Adipocyte (in vitro differentiated cells): ENCODE measurements at regions not wholly inside any gene's neighbourhood (a gene's known extent, or its start where the extent isn't known, plus 50 kb on each side); places are given as distances from the start of the nearest gene placed in this dataset.

Source experiments
- DNase-seq: peaks from one replicate; pipeline ENCODE4 v3.0.0-alpha.2; 2015; ENCODE audit warnings: low read depth
- H3K27me3 ChIP-seq: replicated peaks from 2 replicates; pipeline ENCODE4 v1.7.0; 2013; ENCODE audit warnings: mild to moderate bottlenecking, low read length, moderate library complexity; ENCODE audit not compliant: control insufficient read depth, insufficient read depth
- H3K36me3 ChIP-seq: 2 replicates; pipeline ENCODE4 v1.7.0; 2013; ENCODE audit warnings: low read length, mild to moderate bottlenecking, moderate library complexity; ENCODE audit not compliant: control insufficient read depth, insufficient read depth, severe bottlenecking
- H3K4me1 ChIP-seq: 2 replicates; pipeline ENCODE4 v1.7.0; 2013; ENCODE audit warnings: mild to moderate bottlenecking, low read length, moderate library complexity; ENCODE audit not compliant: control insufficient read depth, insufficient read depth
- H3K4me3 ChIP-seq: 2 replicates; pipeline ENCODE4 v1.7.0; 2013; ENCODE audit warnings: mild to moderate bottlenecking, low read length, moderate library complexity
- H3K9ac ChIP-seq: 2 replicates; pipeline ENCODE4 v1.7.0; 2013; ENCODE audit warnings: mild to moderate bottlenecking, low read length, moderate library complexity
- H3K9me3 ChIP-seq: 2 replicates; pipeline ENCODE4 v1.7.0; 2013; ENCODE audit warnings: mild to moderate bottlenecking, low read length, moderate library complexity; ENCODE audit not compliant: control insufficient read depth

DNA sequence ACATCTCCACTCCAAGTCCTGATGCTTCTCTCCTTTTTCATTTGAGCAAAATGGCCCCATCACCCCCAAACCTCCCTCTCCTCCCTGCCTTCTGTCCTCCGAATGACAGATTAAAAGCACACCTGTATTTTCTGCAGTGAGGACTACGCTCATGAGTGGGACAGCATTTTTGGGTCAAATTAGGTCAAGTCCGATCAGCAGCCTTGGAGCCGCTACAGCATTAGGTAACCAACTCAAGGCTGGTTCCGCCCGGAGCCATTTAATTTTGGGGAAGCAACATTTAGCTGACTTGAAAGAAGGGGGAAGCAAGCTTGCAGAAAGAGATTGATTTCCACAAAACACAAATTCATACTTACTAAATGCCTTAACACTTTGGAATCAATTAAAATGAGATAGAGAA, 324.1 kb upstream of the CDH5 start:
- no peaks in the 10 kb centered on the region for H3K27me3 ChIP-seq
- no peaks in the 10 kb centered on the region for H3K36me3 ChIP-seq

DNA sequence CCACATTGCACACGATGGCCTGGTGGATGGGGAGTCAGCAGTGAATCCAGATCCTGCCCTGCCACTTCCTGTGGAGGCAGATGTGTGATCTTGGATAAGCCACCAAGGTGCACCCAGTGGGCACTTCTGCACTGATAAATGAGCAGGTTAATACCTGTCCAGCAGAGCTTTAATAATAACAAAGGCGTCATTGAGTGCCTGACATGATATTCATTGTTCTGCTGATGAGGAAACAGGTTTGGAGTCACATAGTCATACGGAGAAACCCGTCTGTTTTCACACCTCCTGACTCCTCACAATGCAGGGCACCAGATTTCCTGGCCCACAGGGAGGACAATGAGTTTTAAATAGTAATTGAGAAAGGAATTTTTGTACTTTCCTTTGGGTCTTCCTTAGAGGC, 324.6 kb upstream of the CDH5 start:
- Histone ChIP-seq H3K9me3 (no peaks in the 10 kb centered on the region), H3K27me3 (no peaks in the 10 kb centered on the region), H3K9ac (no peak overlapping the region), H3K4me1 (peaks cover 12% of the 10 kb centered on the region), H3K36me3 (no peaks in the 10 kb centered on the region), H3K4me3 (no peak overlapping the region)
- no peak for DNase-seq

More for the DNA sequence above, 324.1 kb upstream of the CDH5 start:
- Histone ChIP-seq H3K4me1 (peaks cover 9% of the 10 kb centered on the region), H3K9me3 (no peaks in the 10 kb centered on the region), H3K4me3 (no peak overlapping the region), H3K9ac (no peak overlapping the region)
- no peak for DNase-seq

DNA sequence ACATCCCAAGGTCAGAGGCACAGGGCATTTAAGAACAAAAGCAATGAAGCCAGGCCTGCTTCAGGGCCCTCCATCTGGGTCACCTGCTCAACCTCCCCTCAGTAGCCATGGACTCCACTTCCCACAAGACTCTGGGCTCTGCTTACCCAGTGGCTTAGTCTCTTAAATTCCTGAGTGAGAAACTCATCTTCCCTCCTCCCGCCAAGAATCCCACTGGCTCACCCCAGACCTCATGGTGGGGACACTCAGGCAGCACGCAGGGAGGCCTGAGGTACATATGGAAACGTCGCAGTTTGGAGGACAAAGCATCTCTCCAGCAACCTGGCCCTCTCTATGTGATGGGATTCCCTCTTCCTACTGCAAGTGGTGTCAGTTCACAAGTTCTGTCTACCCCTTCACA, 326.7 kb upstream of the CDH5 start:
- DNase-seq, result no peak
- no peaks in the 10 kb centered on the region for H3K36me3 ChIP-seq
- H3K4me1 ChIP-seq, result peaks cover 13% of the 10 kb centered on the region
- no peaks in the 10 kb centered on the region for H3K9me3 ChIP-seq
- H3K9ac ChIP-seq, result no peak overlapping the region
- no peaks in the 10 kb centered on the region for H3K27me3 ChIP-seq
- H3K4me3 ChIP-seq, result no peak overlapping the region

DNA sequence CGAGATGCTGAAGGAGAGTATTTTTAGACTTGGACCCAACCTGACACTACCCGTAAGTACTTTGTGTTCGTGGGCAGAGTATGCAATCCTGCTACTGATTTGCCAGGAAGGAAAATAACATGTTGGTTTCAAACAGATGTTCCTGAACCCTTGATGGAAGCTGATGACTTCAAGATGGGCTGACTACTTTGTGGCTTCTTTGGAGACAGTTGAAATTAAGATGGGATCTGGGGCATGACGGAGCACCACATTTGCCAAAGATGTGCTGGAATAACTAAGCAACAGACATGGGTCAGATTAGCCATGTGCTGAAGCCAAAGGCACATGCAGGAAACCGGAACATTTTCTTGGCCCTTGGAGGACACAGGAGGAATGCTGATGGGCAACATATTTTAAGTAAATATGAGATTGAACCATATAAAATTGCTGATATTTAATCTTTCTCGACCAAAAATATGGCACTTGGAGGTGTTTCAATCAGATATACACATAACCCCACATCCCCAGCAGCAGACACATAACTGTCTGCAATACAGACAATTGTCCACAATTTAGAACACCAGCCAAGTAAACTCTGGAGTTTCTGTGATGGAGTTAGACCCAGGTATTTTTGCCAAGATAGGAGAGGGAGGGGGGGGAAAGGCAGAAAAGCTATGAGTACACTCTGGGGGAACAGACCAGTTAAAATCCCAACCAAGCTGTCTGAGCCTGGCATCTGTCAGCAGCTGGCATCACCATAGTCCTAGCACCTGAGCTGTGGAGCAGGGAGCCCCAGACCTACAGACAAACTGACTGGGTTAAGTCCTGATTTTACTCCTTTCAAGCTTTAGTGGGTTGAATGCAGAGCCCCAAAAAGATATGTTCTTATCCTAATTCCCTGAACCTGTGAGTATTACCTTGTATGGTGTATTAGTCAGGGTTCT, 329.4 kb upstream of the CDH5 start:
- H3K4me1 ChIP-seq, result peaks cover 13% of the 10 kb centered on the region
- DNase-seq, result peak; percentile 91
- no peaks in the 10 kb centered on the region for H3K27me3 ChIP-seq
- H3K36me3 ChIP-seq, result no peaks in the 10 kb centered on the region
- H3K9ac ChIP-seq, result no peak overlapping the region
- H3K4me3 ChIP-seq, result no peak overlapping the region
- no peaks in the 10 kb centered on the region for H3K9me3 ChIP-seq

DNA sequence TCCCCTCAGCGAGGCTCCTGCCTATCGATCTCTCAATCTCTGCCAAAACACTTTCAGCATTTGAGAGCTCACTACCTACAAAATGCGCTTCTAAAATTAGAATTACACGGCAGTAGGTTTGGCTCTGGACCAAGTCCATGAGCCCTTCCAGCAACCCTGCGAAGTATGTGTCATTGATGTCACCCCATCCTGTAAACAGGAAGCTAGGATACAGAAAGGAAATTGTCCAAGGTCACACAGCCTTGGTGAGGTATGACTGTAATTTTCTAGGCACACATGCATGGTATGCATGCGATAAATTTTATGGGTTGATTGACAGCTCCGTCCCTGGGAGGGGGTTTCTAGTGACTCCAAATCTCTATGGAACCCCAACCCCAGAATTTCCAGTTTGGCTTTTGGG, 330.3 kb upstream of the CDH5 start:
- Histone ChIP-seq H3K9ac (peak overlapping the region; percentile 50), H3K4me3 (no peak overlapping the region), H3K9me3 (no peaks in the 10 kb centered on the region), H3K36me3 (no peaks in the 10 kb centered on the region), H3K27me3 (no peaks in the 10 kb centered on the region), H3K4me1 (peaks cover 13% of the 10 kb centered on the region)
- DNase-seq, result peak; percentile 20

DNA sequence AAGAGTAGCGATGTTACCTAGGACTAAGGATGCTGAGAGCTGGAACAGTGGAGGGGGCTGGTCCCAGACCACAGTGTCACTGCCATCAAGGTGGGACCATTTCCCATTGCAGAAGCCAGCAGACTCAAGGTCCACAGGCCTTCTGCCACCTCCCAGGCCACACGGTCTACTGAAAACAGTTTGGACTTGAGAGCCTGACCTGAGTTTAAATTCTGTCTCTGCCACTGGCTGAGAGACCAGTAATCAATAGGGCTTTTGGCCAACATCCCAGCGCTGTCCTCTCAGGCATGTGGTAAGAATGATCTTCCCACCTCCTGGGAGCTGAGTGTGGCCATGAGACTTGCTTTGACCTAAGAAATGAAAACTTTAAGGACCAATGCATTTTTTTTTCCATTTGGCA, 331.4 kb upstream of the CDH5 start:
- Histone ChIP-seq H3K9me3 (no peaks in the 10 kb centered on the region), H3K4me1 (peaks cover 13% of the 10 kb centered on the region), H3K9ac (no peak overlapping the region), H3K36me3 (no peaks in the 10 kb centered on the region), H3K4me3 (no peak overlapping the region), H3K27me3 (no peaks in the 10 kb centered on the region)
- DNase-seq, result no peak

DNA sequence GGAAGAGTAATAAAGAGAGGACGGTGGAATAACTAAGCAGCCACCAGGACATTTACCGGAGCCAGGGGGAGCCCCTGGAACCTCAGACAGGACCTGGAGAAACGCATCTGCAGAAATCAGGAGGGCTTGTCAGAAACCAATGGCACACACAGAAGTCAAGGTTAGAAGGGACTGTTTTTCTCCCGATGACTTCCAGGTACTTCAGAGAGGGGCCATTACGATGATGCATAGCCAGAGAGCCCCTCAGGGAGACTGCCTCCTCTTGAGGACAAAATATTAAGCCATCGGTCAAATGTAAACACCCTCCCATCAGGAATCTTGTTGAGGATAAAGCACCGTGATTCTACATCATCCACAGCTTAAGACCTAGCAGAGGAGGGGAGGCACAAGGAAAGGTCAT, 333.6 kb upstream of the CDH5 start:
- no peaks in the 10 kb centered on the region for H3K27me3 ChIP-seq
- no peak overlapping the region for H3K4me3 ChIP-seq
- peaks cover 26% of the 10 kb centered on the region for H3K4me1 ChIP-seq
- DNase-seq, result no peak
- H3K9ac ChIP-seq, result no peak overlapping the region
- no peaks in the 10 kb centered on the region for H3K9me3 ChIP-seq
- no peaks in the 10 kb centered on the region for H3K36me3 ChIP-seq

DNA sequence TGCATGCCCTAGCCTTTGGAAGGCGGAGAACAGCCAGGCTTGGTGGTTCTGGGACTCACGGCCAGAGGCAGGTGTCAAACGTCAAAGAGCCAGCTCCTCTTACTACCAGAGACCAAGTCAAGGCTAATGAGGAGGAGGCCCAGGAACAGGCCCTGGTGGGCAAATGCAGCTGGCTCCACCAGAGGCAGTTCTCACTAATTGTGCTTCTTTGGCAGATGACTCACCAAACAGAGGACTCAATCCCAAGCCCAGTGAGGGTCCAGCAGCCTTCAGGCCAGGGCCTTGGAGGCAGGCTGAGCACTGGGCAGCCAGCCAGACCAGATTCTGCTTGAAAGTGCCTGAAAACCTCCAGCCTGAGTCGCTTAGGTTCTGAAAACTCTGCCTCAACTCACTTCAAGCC, 336.5 kb upstream of the CDH5 start:
- no peaks in the 10 kb centered on the region for H3K9me3 ChIP-seq
- peak; percentile 30 for DNase-seq

DNA sequence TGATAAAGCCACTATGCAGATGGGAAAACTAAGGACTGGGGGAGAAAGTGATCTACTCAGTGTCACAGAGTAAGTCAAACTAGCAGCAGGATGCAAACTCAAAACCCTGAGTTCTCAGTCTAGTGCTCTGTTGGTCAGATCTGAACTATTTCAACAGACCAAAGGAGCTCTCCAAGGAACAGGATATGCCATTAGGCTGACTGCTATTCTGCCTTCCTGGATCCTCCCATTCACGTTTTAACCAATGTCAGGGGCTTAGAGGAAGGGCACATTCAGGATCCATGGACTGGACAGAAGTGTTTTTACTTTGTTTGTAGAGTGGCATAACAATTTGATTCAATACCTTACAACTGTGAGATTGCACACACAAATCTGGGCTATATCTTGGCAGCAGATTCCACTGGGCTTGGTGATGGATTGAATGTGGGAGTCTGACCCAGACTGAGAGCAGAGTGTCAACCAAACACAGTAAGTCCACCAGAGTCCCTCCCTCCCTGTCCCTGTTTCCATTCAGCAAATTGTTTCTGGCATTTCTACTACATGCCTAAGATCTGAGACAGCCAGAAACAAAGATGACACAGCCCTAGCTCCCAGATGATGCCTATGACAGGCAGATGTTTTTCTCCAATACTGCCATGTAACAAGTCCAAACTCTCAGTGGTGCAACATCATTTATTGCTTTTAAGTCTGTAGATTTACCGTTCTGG, 337.8 kb upstream of the CDH5 start:
- peak; percentile 87 for DNase-seq
- Histone ChIP-seq H3K36me3 (no peaks in the 10 kb centered on the region), H3K4me3 (no peak overlapping the region), H3K4me1 (peaks cover 14% of the 10 kb centered on the region), H3K27me3 (no peaks in the 10 kb centered on the region), H3K9ac (peak overlapping the region; percentile 32), H3K9me3 (peaks cover 9% of the 10 kb centered on the region)

More for the DNA sequence above, 336.5 kb upstream of the CDH5 start:
- H3K9ac ChIP-seq, result no peak overlapping the region
- H3K4me1 ChIP-seq, result peaks cover 14% of the 10 kb centered on the region
- no peaks in the 10 kb centered on the region for H3K27me3 ChIP-seq
- H3K4me3 ChIP-seq, result no peak overlapping the region
- no peaks in the 10 kb centered on the region for H3K36me3 ChIP-seq

DNA sequence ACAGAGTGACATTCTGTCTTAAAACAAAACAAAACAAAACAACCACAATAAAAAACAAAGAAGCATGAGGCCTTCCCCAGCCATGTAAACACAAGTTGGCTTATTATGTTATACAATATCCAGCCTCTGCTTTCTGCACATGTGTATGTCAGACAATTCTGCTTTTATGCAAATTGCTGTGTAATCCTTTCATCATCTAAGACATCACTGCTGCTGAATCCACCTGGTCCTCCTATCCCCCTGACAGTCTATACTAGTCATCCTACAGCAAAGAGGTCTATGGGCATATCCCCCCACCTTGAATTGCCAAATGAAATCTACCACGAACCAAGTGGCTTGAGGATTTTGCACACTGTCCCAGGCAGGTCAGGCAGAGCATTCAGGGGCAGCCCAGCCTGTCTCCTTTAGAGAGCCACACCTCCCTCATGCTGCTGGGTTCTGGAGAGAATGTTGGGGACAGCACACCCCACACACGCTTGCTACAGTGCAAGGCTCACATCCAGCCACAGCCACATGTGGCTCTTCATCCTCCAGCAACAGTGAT, 339.6 kb upstream of the CDH5 start:
- Histone ChIP-seq H3K27me3 (no peaks in the 10 kb centered on the region), H3K9ac (no peak overlapping the region)
- DNase-seq, result no peak

DNA sequence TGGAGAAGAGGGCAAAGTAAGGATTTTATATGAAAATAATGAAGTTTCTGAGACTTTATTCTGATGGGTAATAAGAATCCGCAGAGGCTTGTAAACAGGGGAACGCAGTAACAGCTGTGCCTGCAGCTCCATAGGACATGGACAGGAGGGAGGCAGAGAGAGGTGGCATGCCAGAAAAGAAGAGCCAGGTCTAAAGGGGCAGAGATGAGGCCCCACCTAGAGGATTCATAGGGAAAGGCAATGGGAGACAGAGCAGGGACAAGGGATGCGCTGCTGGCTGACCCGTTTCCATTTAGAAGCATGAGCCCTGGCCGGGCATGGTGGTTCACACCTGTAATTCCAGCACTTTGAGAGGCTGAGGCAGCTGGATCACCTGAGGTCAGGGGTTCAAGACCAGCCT, 340.3 kb upstream of the CDH5 start:
- H3K27me3 ChIP-seq, result no peaks in the 10 kb centered on the region
- H3K9me3 ChIP-seq, result peaks cover 9% of the 10 kb centered on the region
- H3K4me3 ChIP-seq, result no peak overlapping the region
- H3K4me1 ChIP-seq, result peaks cover 14% of the 10 kb centered on the region
- no peak overlapping the region for H3K9ac ChIP-seq
- no peaks in the 10 kb centered on the region for H3K36me3 ChIP-seq
- peak; percentile 22 for DNase-seq

More for the DNA sequence above, 339.6 kb upstream of the CDH5 start:
- Histone ChIP-seq H3K36me3 (no peaks in the 10 kb centered on the region), H3K4me1 (peaks cover 14% of the 10 kb centered on the region), H3K4me3 (no peak overlapping the region), H3K9me3 (peaks cover 9% of the 10 kb centered on the region)
